ENCODE measurements at regions not wholly inside any gene's neighbourhood (a gene's known extent, or its start where the extent isn't known, plus 50 kb on each side); places are given as distances from the start of the nearest gene placed in this dataset.
"Not testable (repeated sequence)": the region's sequence is repeated elsewhere in the genome, so short reads cannot be mapped to it uniquely, and the experiment has no call there.

GRCh38 chr10:62500116-62500515 lies 125.9 kb downstream of the ZNF365 start:
- DNase-seq, result not testable (repeated sequence)

GRCh38 chr10:62501547-62501946 lies 127.4 kb downstream of the ZNF365 start:
- DNase-seq, result no peak

DNA sequence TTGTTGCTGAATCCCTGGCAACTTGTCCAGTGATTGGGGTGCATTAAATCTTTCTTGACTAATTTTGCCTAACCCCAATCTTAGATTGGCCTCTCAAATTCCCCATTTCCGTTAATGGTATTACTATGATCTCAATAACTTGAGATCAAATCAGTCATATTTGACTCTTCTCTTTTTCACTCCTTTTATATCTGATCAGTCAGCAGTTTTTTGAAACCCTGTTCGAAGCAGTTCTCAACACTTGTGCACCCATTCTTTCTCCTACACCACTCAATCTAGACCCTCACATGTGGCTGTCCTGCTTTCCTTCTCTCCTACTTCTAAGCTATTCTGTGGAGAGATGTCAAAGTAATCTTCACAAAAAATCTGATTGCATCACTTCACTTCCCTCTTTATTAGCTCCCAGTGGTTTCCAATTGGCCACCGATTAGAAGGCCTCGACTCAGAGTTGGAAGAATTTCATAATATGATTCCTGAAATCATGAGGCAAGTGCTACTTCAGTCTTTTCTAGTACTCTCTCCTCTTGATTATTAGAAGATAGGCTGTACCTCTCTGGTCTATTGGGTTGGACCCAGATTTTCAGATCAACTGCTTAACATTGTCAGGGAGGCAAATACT lies 128.9 kb downstream of the ZNF365 start:
- no peak for DNase-seq

DNA sequence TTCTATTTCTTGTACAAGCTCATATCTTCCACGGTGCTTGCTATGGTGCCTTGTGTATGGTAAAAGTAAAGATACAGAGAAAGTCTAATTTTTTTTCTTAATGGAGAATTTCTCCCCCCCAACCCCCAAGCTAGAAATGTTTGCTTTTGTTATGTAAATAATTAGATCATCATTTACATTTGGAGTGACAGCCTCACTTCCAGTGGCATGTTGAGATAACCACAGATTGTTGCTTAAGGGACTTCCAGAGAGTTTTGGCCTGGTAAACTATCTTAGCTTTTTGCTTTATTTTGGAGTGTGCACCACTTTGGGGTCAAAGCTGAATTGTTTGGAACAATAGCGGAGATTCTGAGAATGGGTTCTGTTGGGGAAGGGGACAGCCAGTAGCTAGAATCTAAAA lies 129.7 kb downstream of the ZNF365 start:
- no peak for DNase-seq

DNA sequence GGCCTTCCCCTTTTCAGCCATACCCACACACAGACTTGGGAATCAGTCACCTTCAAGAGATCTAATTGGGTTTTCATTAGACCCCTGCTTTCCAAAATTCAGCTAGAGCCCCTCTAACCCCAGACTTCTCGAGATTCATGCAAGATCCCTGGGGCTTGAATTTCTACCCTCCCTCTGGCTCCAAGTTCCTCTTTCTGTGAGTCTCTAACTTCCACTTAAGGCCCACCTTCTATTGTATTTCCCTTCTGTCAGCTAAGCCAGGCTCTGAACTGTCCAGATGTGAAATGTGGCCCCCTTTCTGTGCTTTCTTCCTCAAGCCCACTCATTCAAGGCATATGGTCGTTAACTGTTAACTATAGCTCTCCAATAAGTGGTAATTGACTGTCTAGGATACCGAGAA lies 132.2 kb downstream of the ZNF365 start:
- DNase-seq, result no peak

DNA sequence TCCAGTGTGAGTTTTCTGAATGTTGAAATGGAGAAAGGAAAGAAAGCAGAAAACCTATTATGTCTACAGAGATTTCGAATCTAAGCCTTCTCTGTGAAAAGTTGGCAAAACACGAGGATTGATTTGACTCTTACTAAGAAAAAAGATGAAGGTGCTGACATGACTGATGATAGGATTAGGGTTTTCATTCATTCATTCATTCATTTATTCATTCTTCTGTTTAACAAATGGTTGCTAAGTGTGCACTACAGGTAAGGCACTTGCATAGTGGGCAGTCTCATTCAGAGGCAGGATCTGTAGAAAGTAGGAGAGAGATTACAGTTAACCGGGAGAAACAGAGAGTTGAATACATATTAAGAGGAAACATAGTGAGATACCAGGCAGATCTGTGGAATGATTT lies 137.1 kb downstream of the ZNF365 start:
- no peak for DNase-seq

DNA sequence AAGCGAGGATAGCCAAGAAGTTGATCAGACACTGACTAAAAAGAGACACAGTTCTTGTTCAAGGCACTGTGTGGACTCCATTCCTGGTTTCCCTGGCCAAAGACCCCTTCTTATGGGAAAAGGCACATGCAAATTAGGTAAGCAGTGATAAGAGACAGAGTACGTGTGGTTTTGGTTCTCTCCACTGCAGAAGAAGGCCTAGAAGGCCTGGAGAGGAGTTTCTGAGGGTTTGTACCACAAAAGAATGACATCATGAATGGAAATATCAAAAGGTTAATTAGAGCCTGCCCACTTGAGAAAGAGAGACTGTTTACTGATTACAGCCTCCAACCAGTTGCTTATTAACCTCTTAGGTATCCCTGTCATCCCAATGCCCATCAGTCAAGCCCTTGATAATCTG lies 137.5 kb downstream of the ZNF365 start:
- no peak for DNase-seq

GRCh38 chr10:62512732-62513475 lies 138.7 kb downstream of the ZNF365 start:
- DNase-seq, result no peak

GRCh38 chr10:62514079-62514693 lies 140.0 kb downstream of the ZNF365 start:
- DNase-seq, result no peak

DNA sequence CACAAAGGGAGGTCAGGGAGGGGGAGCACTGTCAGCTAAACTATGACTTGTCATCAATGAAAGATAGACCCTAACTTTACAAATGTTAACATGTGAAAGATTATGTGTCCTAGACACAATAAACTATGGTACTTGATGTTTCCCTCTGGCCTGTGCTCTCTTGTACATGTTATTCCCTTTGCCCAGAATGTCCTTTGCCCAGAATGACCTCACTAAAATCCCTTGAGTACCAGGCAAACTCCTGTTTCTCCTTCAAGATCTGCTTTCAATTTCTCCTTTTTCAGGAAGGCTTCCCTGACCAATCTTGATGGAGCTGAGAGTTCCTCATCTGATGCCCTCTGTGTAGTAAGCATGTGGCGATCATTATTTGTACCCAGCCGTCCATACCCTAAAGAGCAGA lies 143.1 kb downstream of the ZNF365 start:
- no peak for DNase-seq

- no peak for DNase-seq
Measured at GRCh38 chr10:62527019-62527827, 153.1 kb downstream of the ZNF365 start.

DNA sequence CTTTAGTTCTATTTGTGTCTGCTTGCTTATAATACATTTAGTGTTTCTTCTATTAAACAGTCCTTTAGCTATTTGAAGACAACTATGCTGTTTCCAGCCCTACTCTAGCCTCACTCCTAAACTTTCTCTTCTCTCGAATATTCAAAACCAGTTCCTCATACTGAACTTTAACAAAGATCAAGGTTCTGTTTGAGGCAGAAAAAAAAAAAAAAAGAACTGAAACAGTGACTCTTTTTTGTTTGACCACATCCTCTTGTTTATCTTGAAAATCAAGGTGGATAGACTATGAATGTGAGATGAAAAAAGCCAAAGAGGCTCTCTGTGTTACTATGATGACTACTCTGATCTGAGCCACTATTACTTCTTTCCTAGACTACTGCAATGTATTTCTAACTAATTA lies 154.3 kb downstream of the ZNF365 start:
- no peak for DNase-seq

- no peak for DNase-seq
Measured at GRCh38 chr10:62529396-62529795, 155.2 kb downstream of the ZNF365 start.

- DNase-seq, result no peak
Measured at GRCh38 chr10:62534031-62534430, 159.9 kb downstream of the ZNF365 start.

DNA sequence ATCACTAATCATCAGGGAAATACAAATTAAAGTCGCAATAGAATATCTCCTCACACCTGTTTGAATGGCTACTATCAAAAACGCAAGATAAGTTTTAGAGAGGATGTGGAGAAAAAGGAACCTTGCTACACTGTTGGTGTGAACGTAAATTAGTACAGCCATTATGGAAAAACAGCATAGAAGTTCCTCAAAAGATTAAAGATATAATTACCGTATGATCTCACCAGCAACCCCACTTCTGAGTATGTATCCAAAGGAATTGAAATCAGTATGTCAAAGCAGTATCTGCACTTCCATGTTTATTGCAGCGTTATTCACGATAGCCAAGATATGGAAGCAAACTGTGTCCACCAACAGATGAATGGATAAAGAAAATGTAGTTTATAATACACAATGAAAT lies 164.4 kb downstream of the ZNF365 start:
- DNase-seq, result no peak

DNA sequence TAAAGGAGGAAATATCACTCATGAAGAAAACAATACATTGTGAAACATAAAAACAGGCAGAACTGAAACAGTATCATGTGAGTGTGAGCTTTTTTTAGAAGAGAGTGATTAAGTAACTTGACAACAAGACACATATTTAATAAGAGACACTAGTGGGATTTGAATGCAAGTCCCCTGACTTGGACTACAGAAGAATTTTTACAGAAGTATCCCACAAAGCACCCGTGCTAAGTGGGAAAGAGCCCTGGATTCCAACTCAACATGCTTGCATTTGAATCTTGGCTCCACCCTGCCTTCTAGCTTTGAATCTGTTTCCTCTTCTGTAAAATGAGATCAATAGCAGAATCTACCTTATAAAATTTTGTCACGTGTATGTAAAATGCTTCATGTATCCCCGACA lies 166.2 kb downstream of the ZNF365 start:
- DNase-seq, result no peak

GRCh38 chr10:62541811-62542210 lies 167.6 kb downstream of the ZNF365 start:
- no peak for DNase-seq

GRCh38 chr10:62543571-62544355 lies 169.6 kb downstream of the ZNF365 start:
- DNase-seq, result no peak

DNA sequence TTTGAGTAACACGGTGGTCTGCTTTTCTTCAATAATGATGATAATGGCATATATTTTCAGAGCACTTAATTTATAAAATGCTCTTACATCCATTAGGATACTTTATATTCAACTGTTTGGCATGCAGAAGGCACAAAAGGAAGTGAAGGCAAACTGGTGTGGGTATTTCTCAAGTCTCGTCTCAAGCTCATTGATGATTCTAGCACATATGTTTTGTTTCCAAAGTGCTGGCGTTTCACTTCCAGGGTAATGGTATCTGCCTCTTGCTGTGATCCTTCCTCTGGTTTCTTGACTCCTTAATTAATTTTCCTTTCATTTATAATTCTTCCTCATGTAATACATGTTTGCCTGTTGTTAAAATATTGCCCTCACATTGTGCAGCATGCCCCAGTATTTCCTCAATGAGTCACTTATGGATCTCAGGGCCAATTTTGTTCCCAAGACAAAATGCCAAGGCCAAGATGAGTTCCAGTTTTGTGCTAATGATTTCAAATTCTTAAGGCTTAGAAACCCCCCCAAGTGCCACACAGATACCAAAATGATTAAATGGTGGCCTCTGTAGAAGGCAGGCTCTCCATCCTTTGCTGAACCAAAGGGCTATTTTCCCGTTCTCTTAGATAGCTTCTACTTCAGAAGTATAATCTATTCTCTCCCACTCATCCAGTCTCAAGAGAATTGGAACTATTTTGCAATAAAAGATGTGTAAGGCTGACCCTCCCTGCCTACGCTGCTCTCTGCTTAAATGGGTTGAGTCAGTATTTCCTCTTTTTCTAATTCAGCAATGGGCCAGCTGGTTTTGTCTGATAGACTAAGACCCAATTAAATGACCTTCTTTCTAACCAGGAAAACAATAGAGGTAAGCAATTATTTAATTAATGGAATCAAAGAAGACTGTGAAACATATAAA lies 171.2 kb downstream of the ZNF365 start:
- no peak for DNase-seq

DNA sequence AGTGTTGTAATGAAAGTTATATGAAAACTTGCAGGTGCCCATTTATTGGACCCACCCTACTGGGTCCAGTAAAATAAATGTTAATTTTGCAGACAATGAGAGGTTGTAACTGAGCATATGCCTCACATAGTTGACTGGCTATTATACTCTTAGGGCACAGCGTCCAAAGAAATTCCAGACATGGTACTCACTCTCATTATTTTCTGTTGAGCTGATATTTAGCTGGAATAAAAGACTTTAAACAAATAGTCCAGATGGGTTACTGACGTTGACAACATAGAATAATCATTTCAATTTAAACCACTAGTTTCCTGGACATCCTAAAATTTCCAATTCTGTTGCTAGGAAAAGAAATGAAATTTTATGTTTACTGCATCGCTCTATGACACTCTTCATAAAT lies 174.5 kb downstream of the ZNF365 start:
- DNase-seq, result no peak

DNA sequence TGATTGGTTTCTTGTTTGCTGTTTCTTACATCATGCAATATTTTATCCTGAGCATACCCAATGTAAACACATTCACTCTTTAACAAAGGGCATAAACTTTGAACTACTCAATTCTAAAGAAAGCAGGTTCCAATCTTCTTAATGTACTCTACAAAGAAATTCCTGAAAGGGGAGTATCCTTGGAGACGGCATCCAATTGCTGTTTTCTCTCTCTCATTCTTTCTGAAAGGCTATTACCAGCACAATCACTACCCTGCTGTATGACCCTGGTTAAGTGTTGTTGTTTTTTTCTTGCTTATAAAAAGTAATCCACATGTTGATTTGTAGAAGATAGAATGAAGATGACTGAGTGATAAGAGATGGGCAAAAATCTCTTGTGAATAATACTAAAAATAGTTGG lies 176.0 kb downstream of the ZNF365 start:
- DNase-seq, result no peak

Measured in NCI-H1105 (cell line).